Mucosa of stomach (tissue), 1 donor: ENCODE measurements at regions not wholly inside any gene's neighbourhood (a gene's known extent, or its start where the extent isn't known, plus 50 kb on each side); places are given as distances from the start of the nearest gene placed in this dataset.

Experiments
- H3K27me3 ChIP-seq: one replicate; pipeline ENCODE4 v1.7.0; 2013; ENCODE audit warnings: mild to moderate bottlenecking, low read length; ENCODE audit not compliant: control insufficient read depth, insufficient read depth
- H3K36me3 ChIP-seq: one replicate; pipeline ENCODE4 v1.7.0; 2013; ENCODE audit warnings: low read length; ENCODE audit not compliant: control insufficient read depth, insufficient read depth
- H3K4me1 ChIP-seq: one replicate; pipeline ENCODE4 v1.7.0; 2013; ENCODE audit warnings: mild to moderate bottlenecking, low read length; ENCODE audit not compliant: control insufficient read depth, insufficient read depth
- H3K4me3 ChIP-seq: one replicate; pipeline ENCODE4 v1.7.0; 2013; ENCODE audit warnings: low read length
- H3K9ac ChIP-seq: one replicate; pipeline ENCODE4 v1.7.0; 2013; ENCODE audit warnings: mild to moderate bottlenecking, low read length, moderate library complexity
- H3K9me3 ChIP-seq: one replicate; pipeline ENCODE4 v1.7.0; 2013; ENCODE audit warnings: mild to moderate bottlenecking, low read length, moderate library complexity; ENCODE audit not compliant: control insufficient read depth
- donor health status: Pancreatic carcinoma.

DNA sequence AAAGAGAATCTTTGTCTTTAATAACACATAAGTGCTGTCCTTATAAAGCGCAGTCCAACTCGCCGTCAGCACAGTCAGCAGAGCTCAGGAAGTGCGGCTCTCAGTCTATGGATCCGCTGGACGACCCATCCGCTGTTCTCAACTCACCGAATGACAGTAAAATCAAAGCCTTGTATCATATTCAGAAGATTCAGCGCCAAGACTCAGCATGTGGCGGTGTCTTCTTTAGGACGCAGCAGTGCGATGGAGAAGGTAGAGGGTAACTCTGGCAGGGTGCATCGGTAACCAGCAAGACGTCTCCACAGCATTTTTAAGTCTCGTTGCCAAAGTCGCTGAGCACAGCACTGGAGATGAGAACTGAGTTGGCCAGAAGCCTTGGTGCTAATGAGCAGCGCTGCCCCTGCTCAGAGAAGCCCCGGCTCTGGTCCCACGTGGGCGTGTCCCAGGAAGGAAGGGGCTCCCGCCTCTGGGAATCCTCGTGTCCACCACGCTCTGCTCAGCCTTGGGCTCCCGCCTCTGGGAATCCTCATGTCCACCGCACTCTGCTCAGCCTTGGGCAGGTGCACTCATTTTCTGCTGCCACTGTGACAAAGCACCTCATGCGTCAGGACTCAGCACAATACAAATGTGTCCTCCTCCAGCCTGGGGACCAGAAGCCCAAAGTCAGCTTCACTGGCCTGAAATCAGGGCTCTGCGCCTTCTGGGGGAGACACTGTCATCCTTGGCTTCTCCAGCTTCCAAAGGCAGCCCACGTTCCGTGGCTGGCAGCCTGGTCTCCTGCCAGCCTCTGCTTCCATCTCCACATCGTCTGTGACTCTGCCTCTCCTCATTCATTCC lies 238.0 kb upstream of the SALL3 start:
- H3K4me1 ChIP-seq = no peaks in the 10 kb centered on the region
- H3K9ac ChIP-seq = no peak overlapping the region
- H3K4me3 ChIP-seq = no peak overlapping the region
- no peaks in the 10 kb centered on the region for H3K36me3 ChIP-seq
- H3K27me3 ChIP-seq = peaks cover 3% of the 10 kb centered on the region
- H3K9me3 ChIP-seq = no peaks in the 10 kb centered on the region

DNA sequence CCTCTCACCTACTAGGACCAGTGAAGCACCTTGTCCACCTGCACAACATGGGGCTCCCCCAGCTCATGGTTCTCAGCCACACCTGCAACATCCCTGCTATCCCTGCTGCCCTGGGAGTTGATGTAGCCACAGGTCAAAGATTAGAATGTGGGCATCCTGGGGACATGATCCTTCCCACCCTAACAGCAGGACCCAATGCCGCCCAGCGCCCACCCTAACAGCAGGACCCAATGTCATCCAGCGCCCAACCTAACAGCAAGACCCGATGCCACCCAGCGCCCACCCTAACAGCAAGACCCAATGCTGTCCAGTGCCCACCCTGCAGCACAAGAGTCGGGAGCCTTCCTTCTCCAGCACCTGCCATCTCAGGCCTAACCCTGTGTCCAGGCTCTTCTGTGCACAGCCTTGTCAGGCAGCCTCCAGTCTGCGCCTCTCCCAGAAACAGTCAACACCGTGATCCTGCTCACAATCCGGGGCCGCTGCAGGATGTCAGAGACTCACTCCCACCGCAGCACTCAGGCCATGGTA lies 237.3 kb upstream of the SALL3 start:
- H3K27me3 ChIP-seq = peaks cover 3% of the 10 kb centered on the region
- no peaks in the 10 kb centered on the region for H3K9me3 ChIP-seq
- no peak overlapping the region for H3K9ac ChIP-seq
- H3K4me3 ChIP-seq = no peak overlapping the region
- no peaks in the 10 kb centered on the region for H3K36me3 ChIP-seq
- H3K4me1 ChIP-seq = no peaks in the 10 kb centered on the region

DNA sequence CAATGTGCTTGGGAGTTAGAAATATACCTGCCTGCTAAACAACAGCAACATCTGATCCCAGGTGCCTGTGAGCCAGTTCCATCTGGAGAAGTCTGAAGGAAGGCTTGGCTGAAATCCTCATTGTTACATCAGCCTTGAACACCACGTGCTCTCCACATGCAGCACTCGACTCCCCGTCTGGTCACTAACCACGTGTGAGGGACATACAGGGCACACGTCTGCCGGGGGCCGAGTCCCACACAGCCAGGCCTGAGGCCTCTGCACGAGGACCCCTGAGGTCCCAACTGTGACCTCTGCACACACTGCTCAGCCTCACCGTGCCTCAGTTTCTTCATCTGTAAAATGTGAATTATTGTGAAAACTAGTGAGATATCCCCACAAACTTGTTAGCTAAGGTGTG lies 236.5 kb upstream of the SALL3 start:
- Histone ChIP-seq H3K9ac (no peak overlapping the region), H3K27me3 (peaks cover 3% of the 10 kb centered on the region), H3K4me1 (no peaks in the 10 kb centered on the region), H3K4me3 (no peak overlapping the region), H3K36me3 (no peaks in the 10 kb centered on the region), H3K9me3 (no peaks in the 10 kb centered on the region)

DNA sequence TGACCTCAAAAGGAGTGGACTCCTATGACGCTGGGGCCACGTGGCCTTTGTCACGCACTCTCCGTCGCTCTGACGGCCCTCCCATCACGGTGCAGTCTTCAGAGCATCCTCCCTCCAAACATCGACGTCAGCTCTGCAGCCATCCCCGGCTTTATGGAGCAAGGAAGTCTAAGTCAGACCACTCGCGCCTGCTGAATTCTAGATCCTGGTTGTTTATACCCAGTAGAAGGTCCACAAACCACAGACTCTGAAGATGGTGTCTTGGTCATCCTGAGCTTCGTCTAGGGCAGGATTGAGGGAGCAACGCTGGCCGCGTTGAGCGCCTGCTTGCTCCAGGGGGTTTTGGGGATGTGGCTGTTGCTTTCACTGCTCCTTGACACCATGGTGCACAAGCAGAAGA lies 228.0 kb upstream of the SALL3 start:
- Histone ChIP-seq H3K9me3 (no peaks in the 10 kb centered on the region), H3K4me3 (no peak overlapping the region), H3K9ac (no peak overlapping the region), H3K27me3 (no peaks in the 10 kb centered on the region), H3K4me1 (no peaks in the 10 kb centered on the region), H3K36me3 (no peaks in the 10 kb centered on the region)

DNA sequence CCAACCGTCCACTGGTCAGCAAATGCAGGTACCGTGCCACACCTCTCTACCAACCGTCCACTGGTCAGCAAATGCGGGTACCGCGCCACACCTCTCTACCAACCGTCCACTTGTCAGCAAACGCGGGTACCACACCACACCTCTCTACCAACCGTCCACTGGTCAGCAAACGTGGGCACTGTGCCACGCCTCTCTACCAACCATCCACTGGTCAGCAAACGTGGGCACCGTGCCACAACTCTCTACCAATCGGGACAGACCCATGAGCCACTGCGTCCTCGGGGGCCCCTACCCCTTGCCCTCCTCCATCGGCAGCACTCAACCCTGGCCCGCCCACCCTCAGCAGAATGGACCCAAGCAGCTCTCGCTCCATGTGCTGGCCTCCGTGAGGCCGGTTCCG lies 226.4 kb upstream of the SALL3 start:
- no peaks in the 10 kb centered on the region for H3K9me3 ChIP-seq
- no peak overlapping the region for H3K9ac ChIP-seq
- no peaks in the 10 kb centered on the region for H3K27me3 ChIP-seq
- H3K4me1 ChIP-seq = no peaks in the 10 kb centered on the region
- no peak overlapping the region for H3K4me3 ChIP-seq
- no peaks in the 10 kb centered on the region for H3K36me3 ChIP-seq

DNA sequence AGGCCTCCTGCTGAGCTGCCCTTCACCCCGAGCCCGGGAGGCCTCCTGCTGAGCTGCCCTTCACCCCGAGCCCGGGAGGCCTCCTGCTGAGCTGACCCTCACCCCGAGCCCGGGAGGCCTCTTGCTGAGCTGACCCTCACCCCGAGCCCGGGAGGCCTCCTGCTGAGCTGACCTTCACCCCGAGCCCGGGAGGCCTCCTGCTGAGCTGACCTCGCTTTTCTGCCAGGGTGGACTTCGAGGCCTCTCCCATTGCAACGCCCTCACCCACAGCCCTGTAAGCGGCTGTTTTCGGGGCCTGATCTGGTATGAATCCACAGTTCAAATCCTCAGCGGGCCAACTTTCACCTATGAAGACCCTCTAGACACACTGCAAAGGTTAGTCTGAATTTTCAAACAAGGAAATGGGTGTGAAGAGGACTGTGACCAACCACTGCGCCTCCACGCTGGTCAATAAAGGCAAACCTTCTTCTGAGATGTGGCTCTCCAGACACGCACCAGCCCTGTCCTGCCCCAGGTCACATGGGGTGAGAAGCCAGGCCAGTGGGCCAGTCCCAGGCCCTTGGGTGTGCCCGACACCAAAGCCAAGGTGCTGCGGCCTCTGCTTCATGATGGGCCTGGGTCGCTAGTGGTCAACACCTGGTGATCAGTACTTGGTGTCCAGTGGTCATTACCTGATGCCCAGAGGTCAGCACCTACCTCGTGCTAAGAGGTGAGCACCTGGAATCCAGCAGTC lies 225.1 kb upstream of the SALL3 start:
- H3K36me3 ChIP-seq = no peaks in the 10 kb centered on the region
- H3K9ac ChIP-seq = no peak overlapping the region
- H3K9me3 ChIP-seq = no peaks in the 10 kb centered on the region
- H3K4me3 ChIP-seq = no peak overlapping the region
- H3K4me1 ChIP-seq = no peaks in the 10 kb centered on the region
- no peaks in the 10 kb centered on the region for H3K27me3 ChIP-seq

DNA sequence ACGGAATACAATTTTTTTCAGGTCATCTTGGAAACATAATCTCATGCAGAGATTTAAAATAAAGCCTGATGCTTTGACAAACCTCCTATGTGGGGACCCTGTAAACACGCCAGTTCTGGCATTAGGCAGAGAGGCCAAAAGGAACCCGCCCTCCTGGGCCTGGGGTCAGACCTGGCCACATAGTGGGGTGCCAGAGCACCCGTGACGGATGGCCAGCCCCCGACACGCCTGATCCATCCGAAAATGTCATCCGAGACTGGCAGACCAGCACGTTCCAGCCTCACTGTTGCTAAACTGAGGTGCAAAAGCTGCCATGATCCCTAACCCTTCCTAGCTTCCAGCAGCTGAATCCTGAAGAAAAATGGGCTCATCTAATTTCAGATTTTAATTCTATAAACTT lies 222.6 kb upstream of the SALL3 start:
- no peaks in the 10 kb centered on the region for H3K4me1 ChIP-seq
- no peaks in the 10 kb centered on the region for H3K36me3 ChIP-seq
- no peaks in the 10 kb centered on the region for H3K9me3 ChIP-seq
- H3K9ac ChIP-seq = no peak overlapping the region
- H3K27me3 ChIP-seq = no peaks in the 10 kb centered on the region
- H3K4me3 ChIP-seq = no peak overlapping the region

DNA sequence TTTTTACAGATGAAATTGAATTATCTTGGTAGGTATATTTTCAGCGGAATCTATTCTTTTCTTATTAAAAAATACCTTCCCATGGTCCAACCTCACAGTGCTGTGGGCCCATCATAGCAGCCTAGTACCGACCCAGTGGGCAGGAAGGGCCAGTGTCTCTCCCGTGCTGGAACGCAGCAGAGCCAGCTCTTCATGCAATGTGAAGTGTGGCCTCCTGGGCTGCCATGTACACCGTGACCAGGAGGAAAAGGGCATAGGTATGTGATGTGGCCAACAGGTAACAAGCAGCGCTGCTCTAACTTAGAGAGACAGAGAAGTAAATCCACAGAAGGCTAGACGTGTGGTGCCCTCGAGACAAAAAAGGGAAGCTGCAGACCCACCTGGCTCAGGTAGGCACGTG lies 221.1 kb upstream of the SALL3 start:
- Histone ChIP-seq H3K36me3 (no peaks in the 10 kb centered on the region), H3K27me3 (no peaks in the 10 kb centered on the region), H3K4me3 (no peak overlapping the region), H3K9ac (no peak overlapping the region), H3K4me1 (no peaks in the 10 kb centered on the region), H3K9me3 (no peaks in the 10 kb centered on the region)

DNA sequence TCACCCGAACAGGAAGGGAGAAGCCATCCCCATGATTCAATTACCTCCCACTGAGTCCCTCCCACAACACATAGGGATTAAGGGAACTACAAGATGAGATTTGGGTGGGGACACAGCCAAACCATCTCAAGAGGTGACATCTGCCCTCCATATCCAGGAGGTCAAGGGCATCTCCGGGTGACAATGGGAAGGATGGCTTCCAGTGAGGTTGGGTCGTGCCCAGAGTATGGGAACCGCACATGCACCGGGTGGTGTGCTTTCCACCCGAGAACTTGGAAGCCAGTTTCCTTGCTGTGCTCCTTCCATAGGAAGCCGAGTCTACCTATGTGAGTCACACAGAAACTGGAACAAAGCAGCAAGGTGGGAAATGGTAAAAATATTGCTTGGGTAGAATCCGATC lies 216.9 kb upstream of the SALL3 start:
- Histone ChIP-seq H3K9ac (no peak overlapping the region), H3K36me3 (no peaks in the 10 kb centered on the region), H3K4me3 (no peak overlapping the region), H3K27me3 (no peaks in the 10 kb centered on the region), H3K9me3 (no peaks in the 10 kb centered on the region), H3K4me1 (no peaks in the 10 kb centered on the region)

DNA sequence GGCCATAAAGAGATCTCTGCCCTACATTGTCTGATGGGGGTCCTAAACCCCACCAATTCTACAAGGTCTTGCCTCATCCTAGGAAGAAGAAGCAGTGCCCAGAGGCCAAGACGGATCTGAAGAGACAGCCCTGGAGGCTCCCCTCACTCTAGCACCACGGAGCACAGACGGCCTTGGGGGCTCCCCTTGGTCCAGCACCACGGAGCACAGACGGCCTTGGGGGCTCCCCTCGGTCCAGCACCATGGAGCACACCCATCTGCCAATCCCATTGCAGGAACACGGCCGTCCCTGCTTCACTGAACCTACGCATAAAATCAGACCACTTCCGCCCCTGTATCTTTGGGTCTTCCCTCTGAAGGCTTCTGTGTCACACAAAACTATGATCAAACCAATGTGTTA lies 215.1 kb upstream of the SALL3 start:
- Histone ChIP-seq H3K36me3 (no peaks in the 10 kb centered on the region), H3K4me1 (peaks cover 8% of the 10 kb centered on the region), H3K9me3 (no peaks in the 10 kb centered on the region), H3K4me3 (no peak overlapping the region), H3K9ac (no peak overlapping the region), H3K27me3 (peaks cover 8% of the 10 kb centered on the region)

DNA sequence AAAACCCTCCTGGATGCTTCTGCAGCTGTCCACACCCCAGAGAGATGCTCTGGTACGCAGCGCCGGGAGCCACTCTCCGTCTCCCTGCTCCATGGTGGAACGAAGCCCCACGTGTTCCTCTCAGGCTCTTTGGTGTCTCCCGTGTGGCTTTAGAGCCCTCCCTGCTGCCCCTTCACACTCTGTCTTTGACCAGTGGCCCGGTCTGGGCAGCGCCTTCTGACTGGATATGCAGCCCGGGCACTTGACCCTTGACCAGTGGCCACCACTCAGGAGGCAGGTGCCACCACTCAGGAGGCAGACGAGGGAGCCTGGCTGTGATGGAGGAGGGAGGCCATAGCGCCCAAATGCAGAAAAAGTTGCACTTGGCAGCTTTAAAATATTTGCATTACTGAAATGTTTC lies 214.5 kb upstream of the SALL3 start:
- Histone ChIP-seq H3K4me1 (peaks cover 8% of the 10 kb centered on the region), H3K9ac (no peak overlapping the region), H3K4me3 (no peak overlapping the region), H3K27me3 (peaks cover 9% of the 10 kb centered on the region), H3K9me3 (no peaks in the 10 kb centered on the region), H3K36me3 (no peaks in the 10 kb centered on the region)

DNA sequence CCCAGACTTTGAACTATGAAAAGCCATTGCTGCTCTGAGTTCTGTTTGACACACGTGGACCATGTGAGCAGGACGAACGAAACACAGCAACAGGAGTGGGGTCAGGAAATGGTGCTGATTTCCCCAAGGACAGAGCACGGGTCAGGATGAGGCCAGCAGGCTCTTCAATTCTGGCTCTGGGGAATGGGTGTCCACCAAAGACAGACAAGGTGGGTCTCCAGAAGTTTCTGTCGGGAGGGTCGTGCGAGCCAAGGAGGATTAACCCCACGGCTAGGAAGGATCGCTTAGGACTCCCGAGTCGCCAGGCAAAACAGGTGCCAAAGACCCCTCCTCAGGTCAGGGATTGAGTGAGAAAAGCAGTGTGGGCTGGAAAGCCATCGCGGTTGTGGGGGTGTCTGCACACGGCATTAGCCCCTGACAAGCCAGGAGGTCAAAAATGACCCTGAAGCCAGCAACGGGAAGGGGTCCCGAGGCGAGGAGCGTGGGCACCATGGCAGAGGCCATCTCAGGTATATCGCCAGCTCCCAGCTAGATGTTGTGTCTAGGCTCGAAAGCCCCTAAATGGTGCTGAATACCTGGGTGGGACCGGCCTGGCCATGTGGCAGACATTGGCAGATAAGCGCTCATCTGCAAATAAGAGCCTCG lies 213.9 kb upstream of the SALL3 start:
- peaks cover 8% of the 10 kb centered on the region for H3K4me1 ChIP-seq
- H3K4me3 ChIP-seq = no peak overlapping the region
- H3K27me3 ChIP-seq = peaks cover 9% of the 10 kb centered on the region
- H3K9me3 ChIP-seq = no peaks in the 10 kb centered on the region
- H3K9ac ChIP-seq = no peak overlapping the region
- no peaks in the 10 kb centered on the region for H3K36me3 ChIP-seq
